VCaP (cell line): ENCODE measurements at regions not wholly inside any gene's neighbourhood (a gene's known extent, or its start where the extent isn't known, plus 50 kb on each side); places are given as distances from the start of the nearest gene placed in this dataset.

Source experiments
- H3K27ac ChIP-seq: fragments of 450-650 bp; 2 replicates; pipeline ENCODE4 v1.5.1; 2017
- TF ChIP-seq, protein P1 (sequence below): fragments of 450-650 bp; conservative IDR thresholded peaks from 2 replicates; pipeline ENCODE4 v1.5.1; 2017; ENCODE audit warnings: mild to moderate bottlenecking, moderate library complexity

DNA sequence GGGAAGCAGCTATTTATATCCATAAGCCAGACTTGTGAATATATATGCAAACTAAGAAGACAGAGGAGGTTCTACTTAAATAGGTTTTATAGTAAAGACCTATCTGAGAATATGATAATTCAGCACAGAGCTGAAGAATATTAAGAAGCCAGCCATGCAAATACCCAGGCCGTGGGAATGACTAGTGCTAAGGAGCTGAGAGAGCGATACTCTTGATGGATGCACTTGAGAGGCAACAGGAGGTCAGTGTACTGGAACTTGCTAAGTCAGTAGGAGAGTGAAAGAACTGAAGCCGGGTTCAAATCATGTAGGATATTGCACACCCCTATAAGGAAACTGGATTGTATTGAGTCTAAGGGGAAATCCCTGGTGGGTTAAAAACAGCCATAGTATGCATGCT is 943.6 kb upstream of the MBL2 start:
- TF ChIP-seq, protein P1, sequence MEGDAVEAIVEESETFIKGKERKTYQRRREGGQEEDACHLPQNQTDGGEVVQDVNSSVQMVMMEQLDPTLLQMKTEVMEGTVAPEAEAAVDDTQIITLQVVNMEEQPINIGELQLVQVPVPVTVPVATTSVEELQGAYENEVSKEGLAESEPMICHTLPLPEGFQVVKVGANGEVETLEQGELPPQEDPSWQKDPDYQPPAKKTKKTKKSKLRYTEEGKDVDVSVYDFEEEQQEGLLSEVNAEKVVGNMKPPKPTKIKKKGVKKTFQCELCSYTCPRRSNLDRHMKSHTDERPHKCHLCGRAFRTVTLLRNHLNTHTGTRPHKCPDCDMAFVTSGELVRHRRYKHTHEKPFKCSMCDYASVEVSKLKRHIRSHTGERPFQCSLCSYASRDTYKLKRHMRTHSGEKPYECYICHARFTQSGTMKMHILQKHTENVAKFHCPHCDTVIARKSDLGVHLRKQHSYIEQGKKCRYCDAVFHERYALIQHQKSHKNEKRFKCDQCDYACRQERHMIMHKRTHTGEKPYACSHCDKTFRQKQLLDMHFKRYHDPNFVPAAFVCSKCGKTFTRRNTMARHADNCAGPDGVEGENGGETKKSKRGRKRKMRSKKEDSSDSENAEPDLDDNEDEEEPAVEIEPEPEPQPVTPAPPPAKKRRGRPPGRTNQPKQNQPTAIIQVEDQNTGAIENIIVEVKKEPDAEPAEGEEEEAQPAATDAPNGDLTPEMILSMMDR, result no peak
- H3K27ac ChIP-seq, result no peak overlapping the region

DNA sequence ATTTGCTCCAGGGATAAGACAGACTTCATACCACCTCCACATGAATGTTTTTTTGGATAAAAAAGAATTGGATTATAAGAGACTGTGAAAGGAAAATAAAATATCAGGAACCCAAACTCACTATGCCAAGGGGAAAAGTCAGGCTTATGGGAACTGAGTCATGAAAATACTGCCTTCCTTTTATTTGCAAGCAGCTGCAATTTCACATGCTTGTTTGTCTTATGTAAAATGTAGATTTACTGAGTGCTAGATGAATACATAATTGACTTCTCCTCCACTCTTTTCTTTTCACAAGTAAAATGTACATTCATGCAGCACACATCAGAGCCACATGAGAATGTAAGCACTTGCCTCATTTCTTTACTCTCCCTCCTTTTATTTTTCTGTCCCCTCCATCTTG is 940.8 kb upstream of the MBL2 start:
- TF ChIP-seq, protein P1, result no peak
- H3K27ac ChIP-seq, result peak overlapping the region; percentile 20; the same call in 1 of the 2 replicates

DNA sequence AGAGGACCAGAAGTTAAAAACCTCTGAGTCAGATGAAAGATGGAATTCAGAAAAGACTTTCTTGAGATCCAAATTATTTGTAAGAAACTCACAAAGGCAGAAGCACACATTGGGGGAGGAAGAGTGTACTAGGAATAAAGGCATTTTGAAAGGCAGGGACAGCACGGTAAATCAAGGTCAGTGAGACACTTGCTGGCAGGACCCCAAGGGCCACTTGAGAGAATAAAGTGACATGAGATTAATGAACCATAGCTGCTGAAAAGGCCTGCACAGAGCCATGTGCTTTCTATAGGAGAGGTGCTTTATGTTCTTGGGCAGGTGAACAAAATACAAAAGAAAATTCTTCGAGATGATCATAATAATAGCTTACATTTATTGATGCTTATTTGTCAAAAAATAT is 929.9 kb upstream of the MBL2 start:
- H3K27ac ChIP-seq, result no peak overlapping the region
- TF ChIP-seq, protein P1, result no peak

DNA sequence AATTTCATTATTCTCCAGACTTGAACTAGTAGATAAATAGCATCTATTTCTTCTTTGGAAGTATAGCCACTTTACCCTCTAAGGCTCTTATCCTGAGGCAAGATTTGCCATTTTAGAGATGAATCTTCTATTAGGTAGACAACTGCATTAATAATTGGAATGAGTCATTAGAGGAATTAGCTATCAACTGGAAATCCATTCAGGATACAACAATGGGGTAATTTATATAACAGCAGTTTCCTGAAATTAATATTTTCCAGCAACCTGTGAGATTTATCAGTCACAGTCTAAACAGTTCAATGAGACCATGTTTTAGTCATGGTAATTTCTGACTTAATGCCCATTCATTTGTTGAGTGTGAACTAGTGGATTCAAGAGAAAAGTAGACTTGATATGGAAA is 928.6 kb upstream of the MBL2 start:
- H3K27ac ChIP-seq, result no peak overlapping the region
- TF ChIP-seq, protein P1, result no peak

DNA sequence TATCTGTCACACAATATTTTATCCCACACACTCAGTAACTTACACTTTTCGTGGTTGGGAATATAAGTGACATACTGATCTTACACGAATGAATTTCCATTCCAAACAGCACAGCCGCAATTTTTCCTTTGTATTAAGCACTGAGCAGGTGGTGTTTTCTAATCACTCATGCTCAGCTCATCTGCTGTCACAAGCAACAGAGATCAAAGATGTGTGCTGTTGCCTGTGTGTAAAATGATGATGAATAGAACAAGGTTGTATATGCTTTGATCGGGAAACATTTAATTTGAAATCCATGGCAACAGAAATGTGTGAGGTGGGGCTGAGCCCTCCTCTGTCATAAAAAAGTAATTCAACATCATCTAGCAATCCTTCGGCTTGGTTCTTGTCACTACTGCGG is 927.7 kb upstream of the MBL2 start:
- no peak overlapping the region for H3K27ac ChIP-seq
- TF ChIP-seq, protein P1, result no peak

DNA sequence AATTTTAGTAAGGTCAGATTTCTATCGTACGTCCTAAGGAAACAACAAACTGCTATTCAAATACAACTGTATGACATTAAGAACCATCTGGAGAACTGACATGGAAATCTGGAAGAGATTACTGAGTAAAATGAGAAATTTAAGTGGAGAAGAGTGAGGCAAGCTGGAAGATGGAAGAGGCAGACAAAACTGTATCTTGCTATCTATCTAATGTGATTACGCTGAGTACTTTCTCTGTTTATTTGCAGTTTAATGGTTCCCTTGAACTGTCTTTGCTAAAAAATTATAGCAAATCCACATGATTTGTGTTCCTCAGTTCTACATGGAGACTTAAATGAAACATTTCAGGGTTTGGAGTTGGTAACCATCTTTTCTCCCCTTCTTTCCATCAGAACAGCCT is 927.1 kb upstream of the MBL2 start:
- no peak overlapping the region for H3K27ac ChIP-seq
- TF ChIP-seq, protein P1, result no peak

DNA sequence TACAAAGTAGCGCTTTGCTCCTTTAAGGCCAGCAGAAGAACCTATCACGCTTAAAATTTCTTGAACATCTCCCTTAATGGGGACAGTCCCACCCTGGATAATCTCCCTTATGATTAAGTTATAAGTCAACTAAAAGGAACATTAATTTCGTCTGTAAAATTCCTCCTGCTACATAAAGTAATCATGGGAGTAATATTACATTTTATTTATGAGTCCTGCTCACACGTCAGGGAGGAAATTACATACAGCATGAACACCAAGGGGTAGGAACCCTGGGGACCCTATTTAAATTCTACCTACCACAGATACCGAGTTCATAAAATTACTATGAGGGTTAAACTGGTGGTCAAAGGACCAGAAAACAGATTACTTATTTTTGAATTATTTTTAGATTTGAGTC is 926.6 kb upstream of the MBL2 start:
- TF ChIP-seq, protein P1, result no peak
- H3K27ac ChIP-seq, result no peak overlapping the region

DNA sequence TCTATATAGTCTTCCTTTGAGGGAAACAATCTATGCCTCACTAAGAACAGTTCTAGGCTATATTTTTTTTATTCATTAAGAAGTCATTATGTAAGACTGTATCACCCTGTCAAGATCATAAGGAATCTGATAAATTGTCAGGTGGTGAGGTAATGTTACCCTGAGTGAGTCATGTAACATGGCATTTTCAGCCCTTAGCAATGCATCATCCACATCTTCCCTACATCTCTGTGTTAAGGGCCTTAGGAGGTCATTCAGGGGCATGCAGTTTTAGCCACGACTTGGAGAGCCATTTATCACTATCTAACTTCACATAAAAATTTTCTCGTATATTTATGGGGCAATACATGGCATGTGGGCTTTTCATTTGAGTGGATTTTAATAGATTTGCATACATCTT is 924.5 kb upstream of the MBL2 start:
- TF ChIP-seq, protein P1, result no peak
- no peak overlapping the region for H3K27ac ChIP-seq
